ENCODE measurements at regions not wholly inside any gene's neighbourhood (a gene's known extent, or its start where the extent isn't known, plus 50 kb on each side); places are given as distances from the start of the nearest gene placed in this dataset.

GRCh38 chr14:22513066-22513812 lies 75.8 kb downstream of the DAD1 start:
- DNase-seq, result no peak

DNA sequence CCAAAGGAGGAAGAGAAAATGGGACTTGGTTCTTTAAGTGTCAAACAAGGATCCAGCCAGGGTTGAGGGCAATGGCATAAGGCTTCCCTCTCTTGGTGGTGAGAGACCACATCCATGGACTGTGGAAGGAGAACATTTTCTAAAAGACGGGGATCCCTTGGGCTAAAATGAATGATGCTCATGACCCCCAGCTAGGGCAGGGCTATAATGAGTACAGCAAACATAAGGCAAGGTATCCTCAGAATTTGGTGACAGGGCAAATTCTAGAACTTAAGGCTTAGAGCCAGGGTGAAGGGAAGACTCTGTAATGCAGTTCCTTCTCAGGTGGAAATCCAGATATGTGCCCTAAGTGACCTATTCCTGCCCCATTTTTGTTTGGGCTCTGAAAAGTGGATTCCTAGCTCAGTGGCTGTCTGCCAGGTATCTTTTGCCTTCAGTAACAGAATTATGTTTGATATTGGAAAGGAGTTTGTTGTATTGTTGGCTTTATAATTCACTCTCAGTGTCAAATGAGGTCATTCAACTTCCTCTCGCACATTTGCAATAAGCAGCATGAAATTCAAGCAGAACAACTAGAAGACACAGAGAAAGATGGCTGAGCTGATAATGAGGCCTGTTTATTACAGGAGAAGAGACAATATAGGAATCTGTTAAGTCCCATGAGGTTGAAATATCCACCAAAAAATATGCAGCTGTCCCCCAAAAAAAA lies 76.8 kb downstream of the DAD1 start:
- no peak for DNase-seq

- no peak for DNase-seq
These were observed 78.4 kb downstream of the DAD1 start for GRCh38 chr14:22510527-22511110.

DNA sequence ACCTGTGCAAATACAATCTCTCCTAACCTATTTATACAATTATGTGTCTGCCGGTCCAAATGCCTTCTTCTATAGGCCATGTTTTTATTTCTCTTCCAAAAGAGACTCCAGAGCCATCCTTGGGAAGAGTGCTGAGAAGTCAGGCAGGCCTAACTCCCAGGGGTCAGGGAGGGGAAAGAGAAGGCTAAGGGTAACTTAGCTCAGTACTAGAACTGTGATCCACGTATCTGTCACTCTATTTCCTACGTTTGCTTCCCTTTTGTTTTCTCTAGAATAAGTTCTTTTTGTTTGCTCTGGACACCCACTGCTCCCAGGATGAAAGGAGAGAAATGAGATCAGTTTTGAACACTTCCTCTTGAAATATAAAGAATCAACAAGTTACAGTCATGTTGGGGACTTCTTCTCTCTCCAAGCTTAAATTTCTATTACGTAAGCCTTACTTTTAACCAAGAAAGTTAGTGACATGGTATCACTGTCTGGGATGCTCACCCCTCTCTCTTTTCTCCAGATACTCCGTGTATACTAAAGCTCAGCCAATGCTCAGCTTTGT lies 79.2 kb downstream of the DAD1 start:
- no peak for DNase-seq

DNA sequence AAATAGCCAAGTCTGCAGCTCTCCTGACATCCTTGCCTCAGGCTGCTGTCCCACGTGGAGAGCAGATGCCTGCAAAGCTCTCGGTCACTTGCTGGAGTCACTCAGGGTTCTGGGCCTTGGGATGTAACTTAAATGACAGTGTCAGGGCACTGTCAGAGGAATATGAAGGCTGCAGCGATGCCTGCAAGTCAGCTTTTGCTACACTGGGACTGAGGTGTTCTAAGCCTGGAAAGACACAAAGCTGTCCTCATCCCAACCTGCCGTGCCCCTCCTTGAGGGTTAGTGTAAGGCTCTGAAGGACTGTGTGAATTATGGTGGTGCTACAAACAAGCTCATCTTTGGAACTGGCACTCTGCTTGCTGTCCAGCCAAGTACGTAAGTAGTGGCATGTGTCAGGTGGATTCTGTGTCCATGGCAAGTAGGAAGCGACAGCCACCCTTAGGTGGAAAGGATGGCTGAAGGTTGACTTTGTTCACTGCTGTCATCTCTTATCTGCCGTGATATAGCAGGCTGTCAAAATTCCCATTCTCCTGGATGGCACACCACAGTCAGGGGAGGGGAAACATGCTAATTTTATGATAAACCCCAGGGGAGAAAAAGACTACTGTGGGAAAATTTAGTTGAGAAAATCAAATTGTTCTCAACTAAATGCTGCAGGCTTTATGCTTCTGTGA lies 79.9 kb downstream of the DAD1 start:
- no peak for DNase-seq

DNA sequence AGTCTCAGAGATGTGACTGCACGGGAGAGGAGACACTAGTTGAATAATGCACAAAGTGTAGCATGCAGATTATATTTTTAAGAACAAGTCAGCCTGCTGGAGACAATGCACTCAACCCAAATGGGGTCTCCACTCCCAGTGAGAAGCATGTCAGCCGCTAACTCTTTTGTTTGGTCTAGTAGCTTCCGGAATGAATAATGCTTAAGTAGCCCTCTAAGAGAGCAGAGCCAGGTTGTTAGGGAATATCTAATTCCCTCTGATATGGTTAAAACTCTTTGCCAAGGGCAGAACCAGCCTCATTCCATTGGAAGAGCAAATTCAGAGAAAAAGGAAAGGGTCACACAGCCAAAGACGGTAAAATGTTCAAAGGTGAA lies 80.4 kb downstream of the DAD1 start:
- no peak for DNase-seq

DNA sequence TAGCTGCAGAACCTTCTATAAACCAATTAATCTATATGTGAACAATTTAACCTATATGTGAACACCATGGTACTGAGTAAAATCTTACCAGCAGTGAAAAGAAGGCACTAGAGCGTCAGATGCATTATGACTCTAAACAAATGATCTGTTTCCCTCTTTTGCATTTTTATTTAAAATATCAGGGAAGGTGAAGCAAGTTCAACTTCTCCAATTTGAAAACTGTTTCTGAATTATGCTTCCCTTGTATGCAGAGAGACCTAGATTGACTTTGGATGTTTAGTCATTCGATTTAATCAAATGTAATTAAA lies 80.9 kb downstream of the DAD1 start:
- DNase-seq, result no peak

DNA sequence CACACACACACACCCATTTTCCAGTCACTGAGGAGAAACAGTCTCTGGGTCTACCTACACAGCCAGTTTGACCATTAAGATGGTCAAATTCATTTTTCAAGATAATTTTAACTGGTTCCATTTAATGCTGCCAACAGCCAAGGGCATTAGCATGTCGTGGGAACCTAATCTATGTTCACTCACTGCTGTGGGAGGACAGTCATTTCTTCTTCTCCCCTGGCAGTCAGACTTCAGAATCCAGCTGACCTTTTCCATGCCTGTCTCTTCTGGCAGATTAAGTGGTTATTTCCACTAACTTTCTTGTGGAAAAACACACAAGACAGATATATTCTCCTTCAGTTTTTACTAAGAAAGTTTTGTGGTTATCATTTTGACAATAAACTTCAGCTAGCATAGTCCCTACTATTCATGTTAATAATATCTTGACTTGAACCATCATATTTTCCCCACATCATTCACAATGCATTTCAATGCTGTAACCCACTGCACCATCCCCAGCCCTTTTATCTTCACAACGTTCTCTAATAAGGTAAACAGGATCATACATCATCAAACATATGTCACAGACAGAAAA lies 82.2 kb downstream of the DAD1 start:
- DNase-seq, result no peak

GRCh38 chr14:22506378-22506710 lies 82.7 kb downstream of the DAD1 start:
- no peak for DNase-seq

DNA sequence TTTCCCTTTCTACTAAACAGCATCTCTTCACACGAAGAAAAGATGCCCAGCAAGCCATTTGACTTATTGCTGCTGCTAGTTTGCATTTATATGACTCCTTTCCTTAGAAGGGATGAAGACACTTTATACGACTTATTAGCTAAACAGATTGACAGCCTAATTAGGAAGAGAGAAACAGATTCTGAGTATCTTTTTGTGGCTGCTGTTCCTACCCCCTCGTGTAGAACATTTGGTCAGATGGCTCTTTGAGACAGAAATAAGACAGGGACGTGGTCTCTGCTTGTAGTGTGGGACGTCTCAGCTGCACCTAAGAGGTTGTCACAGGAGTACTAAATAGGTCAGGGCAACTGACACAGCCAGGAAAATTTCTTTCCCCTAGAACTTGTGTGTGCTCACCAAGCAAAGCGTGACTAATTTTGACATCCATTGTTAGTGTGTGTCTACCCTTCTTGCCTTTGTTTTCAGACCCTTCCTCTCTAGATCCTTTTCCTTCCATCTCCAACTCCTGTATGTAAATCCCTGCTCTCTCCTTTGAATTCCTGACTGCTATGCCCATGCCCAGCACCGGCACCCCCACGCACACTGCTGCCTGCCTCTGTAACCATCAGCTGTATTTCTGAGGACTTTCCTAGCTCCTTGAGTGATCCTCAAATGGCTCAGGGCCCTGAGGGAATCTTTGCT lies 83.2 kb downstream of the DAD1 start:
- DNase-seq, result no peak

DNA sequence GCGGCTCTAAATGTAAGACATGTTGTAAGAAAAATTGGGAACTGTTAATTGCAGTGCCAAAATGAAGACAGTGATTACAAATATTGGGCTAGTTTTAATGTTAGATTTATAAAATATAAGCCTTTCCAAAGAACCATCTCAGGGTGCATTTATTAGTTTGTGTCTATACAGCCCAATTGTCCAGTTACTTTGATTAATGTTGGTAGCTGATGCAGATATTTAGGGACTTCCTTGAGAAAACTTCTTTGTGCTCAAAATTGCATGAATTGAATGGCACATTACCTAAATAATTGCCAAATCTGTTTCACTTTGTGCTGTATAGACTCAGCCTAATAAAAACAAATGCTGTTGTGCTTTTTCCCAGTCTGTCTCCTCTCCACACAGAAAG lies 83.7 kb downstream of the DAD1 start:
- no peak for DNase-seq

DNA sequence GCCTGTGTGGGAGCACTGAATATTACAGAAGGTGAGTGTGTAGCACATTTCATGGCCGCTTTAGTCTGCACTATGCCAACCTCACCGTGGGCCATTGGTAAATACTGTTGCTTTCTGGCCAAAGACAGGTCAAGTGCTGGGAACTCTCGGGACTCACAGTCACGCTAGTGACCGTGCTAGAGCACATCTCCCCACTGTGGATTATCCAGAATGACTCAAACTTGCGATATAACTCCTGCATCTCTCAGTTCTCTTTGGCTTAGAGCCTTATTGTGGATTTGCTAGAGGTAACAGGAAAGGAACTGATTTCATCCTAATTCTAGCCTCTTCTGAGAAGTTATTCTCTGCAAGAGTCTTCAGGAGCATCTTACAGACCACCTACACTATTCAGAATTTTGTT lies 86.5 kb downstream of the DAD1 start:
- DNase-seq, result no peak

GRCh38 chr14:22502007-22502406 lies 87.0 kb downstream of the DAD1 start:
- no peak for DNase-seq

DNA sequence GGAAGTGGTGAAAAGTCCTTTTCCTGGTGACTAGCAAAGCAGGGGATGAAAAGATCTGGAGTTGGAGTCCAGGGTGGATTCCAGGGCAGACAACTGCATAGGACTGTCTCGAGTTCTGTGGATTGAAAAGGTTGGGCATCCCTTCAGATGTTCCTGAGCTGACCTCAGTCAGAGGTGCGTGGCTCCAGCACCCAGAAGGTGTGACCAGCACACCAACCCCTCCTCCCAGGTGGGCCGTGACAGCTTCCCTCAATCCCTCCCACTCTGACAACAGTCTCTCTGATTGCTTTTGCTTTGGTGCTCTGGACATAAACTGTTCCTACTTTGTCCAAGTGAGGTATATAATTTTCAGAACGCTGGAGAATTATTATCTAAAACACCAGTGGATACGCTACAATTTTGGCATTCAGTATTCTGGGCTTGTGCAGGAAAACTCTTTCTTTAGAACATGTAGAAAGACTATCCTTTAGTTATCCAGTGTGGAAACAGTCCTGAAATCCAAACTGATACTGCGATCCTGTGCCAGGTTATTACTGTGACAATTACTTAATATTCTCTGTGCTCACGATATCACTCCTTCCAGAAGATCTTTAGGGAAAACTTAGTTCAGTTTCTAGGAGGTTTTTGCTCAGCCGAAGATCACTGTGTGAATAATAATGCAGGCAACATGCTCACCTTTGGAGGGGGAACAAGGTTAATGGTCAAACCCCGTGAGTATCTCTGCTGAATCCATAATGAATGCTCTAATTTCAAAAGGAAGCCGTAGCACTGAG lies 87.9 kb downstream of the DAD1 start:
- no peak for DNase-seq

- no peak for DNase-seq
These were observed 88.5 kb downstream of the DAD1 start for GRCh38 chr14:22500525-22500924.

DNA sequence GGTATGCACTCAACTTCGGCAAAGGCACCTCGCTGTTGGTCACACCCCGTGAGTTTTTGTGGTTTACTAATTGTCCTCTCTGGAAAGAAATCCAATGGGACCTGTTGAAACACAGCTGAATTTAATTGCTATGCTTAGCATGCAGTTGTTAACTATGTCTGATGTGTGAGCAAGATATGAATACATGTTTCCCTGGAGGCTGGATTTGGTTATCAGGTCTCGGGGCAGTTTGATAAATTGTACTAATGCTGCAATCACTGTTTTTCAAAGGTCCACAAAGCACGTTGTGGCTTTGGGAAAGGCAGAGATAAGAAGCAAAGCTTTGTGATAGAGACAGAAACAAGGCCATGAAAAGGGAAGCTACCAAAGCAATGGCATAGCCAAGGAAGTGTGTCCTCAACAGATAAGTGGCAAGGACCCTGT lies 91.3 kb downstream of the DAD1 start:
- DNase-seq, result no peak

DNA sequence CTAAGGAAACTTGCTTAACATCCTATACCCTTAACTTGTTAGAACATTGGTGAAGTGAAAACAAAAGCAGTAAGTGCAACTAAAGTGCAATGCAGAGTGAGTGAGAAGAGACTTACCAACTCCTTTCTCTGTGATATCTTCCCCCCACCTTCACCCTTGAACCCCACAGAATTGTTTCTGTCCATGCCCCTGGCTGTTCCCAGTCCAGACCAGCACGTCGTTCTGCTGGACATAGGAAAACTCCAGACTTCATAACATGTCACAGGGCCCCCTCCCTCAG lies 91.9 kb downstream of the DAD1 start:
- DNase-seq, result no peak

- DNase-seq, result no peak
These were observed 94.4 kb downstream of the DAD1 start for GRCh38 chr14:22494486-22495135.

DNA sequence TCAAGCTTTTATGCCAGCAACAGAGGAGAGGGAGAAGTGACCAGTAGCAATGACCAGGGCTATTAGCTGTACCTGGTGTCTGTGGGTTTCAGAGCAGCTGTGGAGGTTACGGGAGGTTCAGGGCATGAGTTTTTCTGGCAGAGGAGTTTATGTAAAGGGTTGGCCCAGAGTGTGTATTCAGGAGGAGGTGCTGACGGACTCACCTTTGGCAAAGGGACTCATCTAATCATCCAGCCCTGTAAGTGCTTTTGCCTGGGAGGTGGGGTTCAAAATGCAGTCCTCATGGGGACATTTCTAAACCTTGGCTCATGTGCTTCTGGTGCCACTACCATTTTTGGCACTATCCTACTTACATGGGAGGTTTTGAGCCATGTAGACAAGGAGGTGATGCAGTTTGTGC lies 95.3 kb downstream of the DAD1 start:
- DNase-seq, result no peak

DNA sequence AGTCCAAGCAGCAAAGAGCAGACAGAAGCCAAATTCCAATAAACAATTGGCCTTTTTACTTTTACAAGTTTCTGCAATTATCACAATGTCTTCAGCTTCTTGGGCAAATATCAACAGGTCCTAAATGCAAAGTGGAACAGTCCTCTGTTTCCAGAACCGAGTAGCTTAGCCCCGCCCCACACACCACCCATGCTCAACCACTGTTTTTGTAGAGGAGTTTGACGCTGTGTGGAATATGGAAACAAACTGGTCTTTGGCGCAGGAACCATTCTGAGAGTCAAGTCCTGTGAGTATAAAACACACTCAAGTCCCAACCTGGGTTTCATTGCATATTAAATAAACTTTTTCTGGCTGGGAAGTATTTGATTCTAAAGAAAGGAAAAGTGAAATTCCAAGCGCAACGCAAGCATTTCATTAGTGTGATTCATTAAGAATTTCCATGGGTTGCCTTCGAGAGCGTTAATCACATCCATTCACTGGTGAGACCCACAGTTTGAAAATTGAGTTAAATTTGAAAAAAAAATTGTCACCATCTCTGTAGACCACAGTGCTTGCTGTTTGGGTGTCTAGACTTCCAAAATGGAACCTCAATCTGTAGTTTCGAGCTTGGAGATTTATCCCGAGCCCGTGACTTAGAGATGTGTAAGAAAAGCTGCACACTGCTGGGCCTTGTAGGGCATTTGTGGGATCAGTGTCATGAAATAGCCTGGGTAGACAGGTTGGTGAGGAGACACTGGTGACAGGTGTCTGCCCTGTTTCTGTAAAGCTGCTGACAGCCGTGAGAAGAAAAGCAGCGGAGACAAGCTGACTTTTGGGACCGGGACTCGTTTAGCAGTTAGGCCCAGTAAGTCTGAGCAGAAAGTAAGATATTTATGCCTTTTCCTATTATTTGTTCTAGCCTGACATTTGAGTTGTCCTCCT lies 96.1 kb downstream of the DAD1 start:
- DNase-seq, result no peak

Measured in NCI-H446 treated with DMSO at 0.1 percent for 48 hours (cell line).